GM18909 (cell line): ENCODE measurements at regions not wholly inside any gene's neighbourhood (a gene's known extent, or its start where the extent isn't known, plus 50 kb on each side); places are given as distances from the start of the nearest gene placed in this dataset.

Experiments used
- ATAC-seq: cut with Tn5 transposase; IDR thresholded peaks from one replicate; pipeline ENCODE4 v1.9.1; 2021; ENCODE audit warnings: mild to moderate bottlenecking; ENCODE audit not compliant: unreplicated experiment, poor library complexity

DNA sequence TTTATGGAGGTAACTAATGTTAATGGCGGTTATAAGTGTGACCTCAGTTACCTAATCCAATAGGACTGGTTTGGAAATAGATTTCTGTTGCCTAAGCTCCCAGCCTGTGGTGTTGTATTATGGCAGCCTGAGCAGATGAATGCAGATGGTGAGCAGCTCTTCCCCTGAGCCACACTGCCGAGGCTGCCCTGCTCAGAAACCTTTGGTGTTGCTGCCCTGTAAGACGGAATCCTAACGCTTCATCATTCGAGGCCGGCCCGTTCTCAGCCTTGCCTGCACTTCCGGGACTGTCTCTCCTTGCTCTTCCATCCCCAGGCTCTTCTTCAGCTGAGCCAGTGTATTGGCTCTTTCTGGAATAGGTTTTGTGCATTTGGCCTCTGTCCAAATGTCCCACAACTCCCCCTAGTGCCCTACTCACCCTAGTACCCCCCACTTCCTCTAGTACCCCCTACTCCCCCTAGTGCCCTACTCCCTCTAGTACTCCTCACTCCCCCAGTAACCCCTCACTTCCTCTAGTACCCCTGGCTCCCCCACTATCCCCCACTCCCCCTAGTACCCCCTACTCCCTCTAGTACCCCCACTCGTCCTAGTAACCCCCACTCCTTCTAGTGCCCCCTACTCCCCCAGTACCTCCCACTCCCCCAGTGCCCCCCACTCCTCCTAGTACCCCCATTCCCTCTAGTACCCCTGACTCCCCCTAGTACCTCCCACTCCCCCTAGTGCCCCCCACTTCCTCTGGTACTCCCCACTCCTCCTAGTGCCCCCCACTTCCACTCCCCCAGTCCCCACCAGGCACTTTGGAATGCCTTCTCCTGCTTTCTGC lies 106.0 kb upstream of the TAF1B start:
- ATAC-seq, result no peak

- ATAC-seq, result no peak
These were observed 105.2 kb upstream of the TAF1B start for GRCh38 chr2:9738062-9738461.

GRCh38 chr2:9738535-9739496 lies 104.5 kb upstream of the TAF1B start:
- ATAC-seq, result peak; percentile 21

- peak; percentile 68 for ATAC-seq
These were observed 103.7 kb upstream of the TAF1B start for GRCh38 chr2:9739531-9739964.

DNA sequence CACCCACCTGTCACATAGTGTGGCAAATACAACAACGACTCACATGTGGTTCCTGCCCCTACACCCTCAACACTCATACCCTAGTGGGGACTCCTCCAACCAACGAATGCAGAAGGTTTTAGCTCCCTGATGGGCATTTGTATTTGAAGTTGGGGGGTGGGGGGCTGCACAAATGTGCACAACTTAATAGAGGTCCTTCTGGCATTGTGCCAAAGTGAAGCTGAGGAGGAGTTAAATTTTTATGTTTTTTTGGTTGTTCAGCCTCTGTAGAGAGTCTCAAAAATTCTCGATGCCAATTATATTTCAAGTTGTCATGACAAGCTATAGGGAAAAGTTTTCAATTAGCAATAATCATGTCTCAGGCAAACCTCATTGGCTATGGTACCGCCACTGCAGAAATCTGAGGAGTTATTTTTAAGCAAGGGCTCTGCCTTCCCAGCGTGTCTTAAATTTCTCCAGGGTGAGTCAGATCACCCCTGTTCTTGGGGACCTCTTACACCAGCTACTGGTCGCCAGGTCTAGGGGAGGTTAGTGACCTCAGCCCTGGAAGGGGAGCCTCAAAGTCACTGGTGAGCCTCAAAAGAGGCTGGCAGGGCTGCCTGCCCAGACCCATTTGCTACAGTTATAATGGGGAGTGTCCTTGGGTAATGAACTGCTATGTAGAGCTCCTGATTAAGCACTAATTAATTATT lies 102.7 kb upstream of the TAF1B start:
- ATAC-seq, result no peak

DNA sequence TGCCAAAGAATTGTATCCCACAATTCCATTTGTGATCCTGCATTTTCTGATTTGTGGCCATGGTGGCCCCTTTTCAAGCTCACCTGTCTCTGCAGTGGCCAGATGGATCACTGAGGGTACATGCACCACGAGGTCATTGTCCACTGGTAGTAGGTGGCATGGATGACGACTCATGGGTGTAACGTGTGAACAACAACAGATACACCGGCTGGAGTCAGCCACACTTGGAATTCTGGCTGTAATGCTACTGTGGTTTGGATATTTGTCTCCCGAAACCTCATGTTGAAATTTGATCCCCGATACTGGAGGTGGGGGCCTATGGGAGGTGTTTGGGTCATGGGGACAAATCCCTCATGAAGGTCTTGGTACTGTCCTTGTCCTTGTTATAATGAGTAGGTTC lies 102.2 kb upstream of the TAF1B start:
- ATAC-seq, result no peak

DNA sequence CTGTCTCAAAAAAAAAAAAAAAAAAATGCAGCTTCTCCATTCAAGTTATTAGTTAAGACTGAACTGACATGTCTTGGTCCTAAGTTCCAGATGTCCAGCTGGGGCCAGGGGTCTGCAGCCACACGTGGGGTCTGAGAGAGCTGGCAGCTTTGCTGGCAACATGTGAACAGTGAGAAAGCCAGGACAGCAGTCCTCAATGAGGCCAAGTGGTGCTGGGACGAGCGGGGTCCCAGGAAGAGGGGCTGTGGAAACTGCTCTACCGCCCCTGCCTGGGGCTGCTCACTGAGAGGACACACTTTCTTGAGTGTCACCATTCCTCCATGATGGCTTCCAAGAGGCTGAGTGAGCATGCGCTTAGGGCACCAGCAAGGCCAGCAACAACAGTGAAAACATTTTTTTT lies 100.7 kb upstream of the TAF1B start:
- ATAC-seq, result no peak

- no peak for ATAC-seq
These were observed 98.8 kb upstream of the TAF1B start for GRCh38 chr2:9744256-9745004.

- ATAC-seq, result no peak
These were observed 97.9 kb upstream of the TAF1B start for GRCh38 chr2:9745153-9745899.

DNA sequence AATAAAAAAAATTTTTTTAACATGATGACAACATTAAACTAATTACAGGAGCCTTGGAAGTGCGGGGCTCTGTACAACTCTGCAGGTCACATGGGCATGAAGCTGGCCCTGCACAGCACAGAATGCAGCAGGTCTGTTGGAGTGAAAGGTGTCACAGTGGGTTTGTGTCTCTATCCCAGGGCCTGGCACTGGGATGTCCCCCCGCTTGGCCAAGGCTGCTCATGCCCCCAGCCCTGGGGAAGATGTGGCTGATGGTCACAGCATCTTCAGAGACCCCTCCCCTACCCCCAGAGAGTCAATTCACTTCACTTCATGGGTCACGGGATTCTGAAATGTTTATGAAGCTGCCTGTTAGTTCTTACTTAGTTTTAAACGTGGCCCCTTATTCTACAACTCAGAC lies 95.9 kb upstream of the TAF1B start:
- no peak for ATAC-seq

GRCh38 chr2:9748577-9748976 lies 94.7 kb upstream of the TAF1B start:
- no peak for ATAC-seq

DNA sequence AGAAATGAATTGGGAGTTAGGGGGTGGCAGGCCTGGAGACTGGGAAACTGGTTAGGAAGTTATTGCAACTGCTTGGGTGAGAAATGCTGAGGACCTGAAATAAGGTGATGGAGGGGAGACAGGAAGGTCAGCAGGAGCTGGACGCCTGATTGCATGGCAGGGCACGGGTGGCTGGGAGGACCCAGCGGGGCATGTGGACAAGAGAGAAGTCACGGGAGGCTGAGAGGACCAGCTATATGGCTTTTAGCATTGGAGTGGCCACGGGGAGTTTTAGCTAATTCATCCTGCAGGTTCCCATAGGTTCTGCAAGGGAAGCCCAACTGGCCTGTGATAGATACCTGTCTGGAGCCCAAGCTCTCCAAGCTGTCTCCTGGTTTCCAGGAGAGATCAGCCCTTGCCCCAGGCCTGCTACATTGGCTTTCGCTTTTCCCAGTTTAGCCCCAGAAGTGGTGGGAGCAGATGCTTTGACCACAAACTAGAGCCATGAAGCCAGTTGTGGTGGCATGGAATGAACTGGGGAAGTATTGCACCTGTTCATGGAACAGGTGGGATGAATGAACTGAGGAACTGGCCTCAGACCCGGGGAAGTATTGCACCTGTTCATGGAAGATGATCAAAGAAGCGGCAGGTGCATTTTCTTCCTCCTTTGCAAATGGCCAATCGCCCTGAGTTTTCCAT lies 93.6 kb upstream of the TAF1B start:
- no peak for ATAC-seq

GRCh38 chr2:9750224-9751215 lies 92.8 kb upstream of the TAF1B start:
- no peak for ATAC-seq

DNA sequence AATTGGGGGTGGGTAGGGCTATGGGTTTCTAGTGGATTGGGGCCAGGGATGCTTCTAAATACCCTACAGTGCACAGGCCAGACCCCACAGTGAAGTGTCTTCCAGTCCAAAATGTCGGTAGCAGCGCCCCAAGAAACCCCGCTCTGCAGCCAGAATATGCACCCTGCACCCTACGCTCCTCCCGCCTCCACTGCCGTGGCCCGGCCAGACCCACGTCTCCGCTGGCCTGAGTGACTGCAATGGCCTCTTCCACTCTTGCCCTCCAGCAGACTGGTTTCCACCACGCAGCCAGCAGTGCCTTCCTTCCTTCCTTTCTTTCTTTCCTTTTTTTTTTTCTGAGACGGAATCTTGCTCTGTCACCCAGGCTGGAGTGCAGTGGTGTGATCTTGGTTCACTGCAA lies 91.4 kb upstream of the TAF1B start:
- no peak for ATAC-seq

GRCh38 chr2:9752441-9753275 lies 90.6 kb upstream of the TAF1B start:
- peak; percentile 41 for ATAC-seq

- ATAC-seq, result peak; percentile 70
These were observed 90.0 kb upstream of the TAF1B start for GRCh38 chr2:9753276-9753600.
